SHP77 treated with DMSO at 0.1 percent for 48 hours (cell line): ENCODE measurements at regions not wholly inside any gene's neighbourhood (a gene's known extent, or its start where the extent isn't known, plus 50 kb on each side); places are given as distances from the start of the nearest gene placed in this dataset.

Experiments
- DNase-seq: peaks from one replicate; lab custom pipeline; 2025; lab: John Stamatoyannopoulos, UW

- no peak for DNase-seq
Observed at GRCh38 chr13:73934771-73935170, 199.4 kb downstream of the KLF12 start.

- DNase-seq, result no peak
Observed at GRCh38 chr13:73934215-73934641, 200.0 kb downstream of the KLF12 start.

GRCh38 chr13:73933795-73934194 is 200.4 kb downstream of the KLF12 start:
- no peak for DNase-seq

- no peak for DNase-seq
Observed at GRCh38 chr13:73932091-73932490, 202.1 kb downstream of the KLF12 start.

- DNase-seq, result no peak
Observed at GRCh38 chr13:73929287-73929932, 204.8 kb downstream of the KLF12 start.

- DNase-seq, result no peak
Observed at GRCh38 chr13:73924607-73925006, 209.6 kb downstream of the KLF12 start.

GRCh38 chr13:73922493-73923393 is 211.5 kb downstream of the KLF12 start:
- no peak for DNase-seq

GRCh38 chr13:73918691-73919090 is 215.5 kb downstream of the KLF12 start:
- DNase-seq, result no peak

- DNase-seq, result no peak
Observed at GRCh38 chr13:73913751-73914518, 220.3 kb downstream of the KLF12 start.

GRCh38 chr13:73913079-73913740 is 221.0 kb downstream of the KLF12 start:
- DNase-seq, result no peak

GRCh38 chr13:73911361-73911760 is 222.8 kb downstream of the KLF12 start:
- DNase-seq, result no peak

GRCh38 chr13:73910733-73911132 is 223.5 kb downstream of the KLF12 start:
- no peak for DNase-seq

GRCh38 chr13:73908809-73909208 is 225.4 kb downstream of the KLF12 start:
- no peak for DNase-seq

GRCh38 chr13:73904625-73905024 is 229.6 kb downstream of the KLF12 start:
- no peak for DNase-seq

GRCh38 chr13:73903561-73903960 is 230.6 kb downstream of the KLF12 start:
- DNase-seq, result no peak

- DNase-seq, result no peak
Observed at GRCh38 chr13:73902847-73903246, 231.4 kb downstream of the KLF12 start.

- no peak for DNase-seq
Observed at GRCh38 chr13:73902296-73902695, 231.9 kb downstream of the KLF12 start.

- DNase-seq, result no peak
Observed at GRCh38 chr13:73901324-73902068, 232.7 kb downstream of the KLF12 start.

- no peak for DNase-seq
Observed at GRCh38 chr13:73900591-73900990, 233.6 kb downstream of the KLF12 start.

- DNase-seq, result no peak
Observed at GRCh38 chr13:73898899-73899298, 235.3 kb downstream of the KLF12 start.

- DNase-seq, result no peak
Observed at GRCh38 chr13:73898276-73898675, 235.9 kb downstream of the KLF12 start.
